ENCODE measurements at regions not wholly inside any gene's neighbourhood (a gene's known extent, or its start where the extent isn't known, plus 50 kb on each side); places are given as distances from the start of the nearest gene placed in this dataset.

DNA sequence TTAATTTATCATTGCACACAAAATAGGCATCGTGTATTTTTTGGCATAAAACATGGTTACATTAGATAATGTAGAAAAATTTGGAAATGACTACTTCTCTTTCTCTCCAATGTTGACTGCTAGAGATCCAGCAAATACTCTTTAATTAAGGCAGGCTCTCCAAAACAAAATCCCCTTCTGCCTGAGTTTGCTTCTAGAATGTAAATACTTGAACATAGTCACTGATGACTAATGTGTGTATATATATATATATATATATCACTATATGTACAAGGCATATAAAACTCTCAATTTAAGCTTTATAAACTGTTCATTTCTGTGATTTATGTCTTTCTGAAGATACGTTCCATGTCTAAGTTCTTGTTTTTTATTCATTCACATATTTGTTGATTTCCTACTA, 67.2 kb upstream of the CAMK2D start:
- no peak overlapping the region for H3K4me3 ChIP-seq (ENCODE audit: extremely low read depth in 1 of 4, insufficient read depth in 2 of 4, low read depth in 3 of 4, low read length in 4 of 4)
- H3K9ac ChIP-seq (replicated peaks in 1 of 4; ENCODE audit: extremely low read depth in 1 of 4, low read depth in 3 of 4, low read length in 3 of 4): no peak overlapping the region
- no peak overlapping the region for H2BK120ac ChIP-seq (replicated peaks; ENCODE audit: low read depth, low read length)
- H3K23me2 ChIP-seq (ENCODE audit: low read depth, low read length): no peaks in the 10 kb centered on the region; the same call in 1 of the 2 replicates
- H2AFZ ChIP-seq (ENCODE audit: low read length): no peak overlapping the region
- no peak overlapping the region for H4K8ac ChIP-seq (ENCODE audit: extremely low read depth, insufficient read depth, low read length)
- DNase-seq (ENCODE audit: low read depth in 1 of 2, low spot score in 2 of 2): no peak
- H2AK5ac ChIP-seq (ENCODE audit: low read depth, low read length): no peak overlapping the region
- no peaks in the 10 kb centered on the region for H3K27me3 ChIP-seq (replicated peaks in 1 of 4; ENCODE audit: control insufficient read depth in 3 of 4, extremely low read depth in 1 of 4, insufficient read depth in 3 of 4, low read length in 3 of 4)
- no peak overlapping the region for H3K27ac ChIP-seq (ENCODE audit: low read depth, low read length)
- no peak overlapping the region for H4K5ac ChIP-seq (ENCODE audit: insufficient read length, low read depth, low read length)
- no peak overlapping the region for H3K4me2 ChIP-seq (ENCODE audit: insufficient read depth in 1 of 2, low read depth in 2 of 2, low read length in 2 of 2)
- H3K79me2 ChIP-seq (ENCODE audit: control insufficient read depth in 1 of 2, insufficient read depth in 2 of 2, low read length in 2 of 2): no peaks in the 10 kb centered on the region
- H2BK15ac ChIP-seq (ENCODE audit: low read length): no peak overlapping the region
- no peaks in the 10 kb centered on the region for H3K79me1 ChIP-seq (ENCODE audit: low read depth, low read length)
- no peak overlapping the region for H3K56ac ChIP-seq (replicated peaks; ENCODE audit: insufficient read length, low read depth, low read length)
- H2BK5ac ChIP-seq (ENCODE audit: low read depth, low read length): no peak overlapping the region
- no peak overlapping the region for H3K18ac ChIP-seq (ENCODE audit: extremely low read depth, low read length)
- H4K91ac ChIP-seq (replicated peaks; ENCODE audit: insufficient read length, low read length): no peak overlapping the region
- H3K4ac ChIP-seq (replicated peaks; ENCODE audit: insufficient read length, low read depth, low read length): no peak overlapping the region
- H3K23ac ChIP-seq (ENCODE audit: insufficient read length): no peak overlapping the region
- no peak overlapping the region for H3K14ac ChIP-seq (ENCODE audit: insufficient read length)
- H3K4me1 ChIP-seq (replicated peaks in 1 of 4; ENCODE audit: control insufficient read depth in 3 of 4, insufficient read depth in 4 of 4, low read length in 3 of 4): no peaks in the 10 kb centered on the region
- no peak overlapping the region for H2BK20ac ChIP-seq (ENCODE audit: low read length)
- no peak for TF ChIP-seq BACH1 (IDR thresholded peaks at IDR 0.05; ENCODE audit: low read length)
- no peak for TF ChIP-seq SP4 (IDR thresholded peaks at IDR 0.05; ENCODE audit: low read length)
- no peak for TF ChIP-seq ZNF274 (IDR thresholded peaks at IDR 0.05; ENCODE audit: borderline replicate concordance, extremely low read depth, low read length)
- no peak for TF ChIP-seq JUND (IDR thresholded peaks at IDR 0.05; ENCODE audit: low read length)
- TF ChIP-seq KDM4A (IDR thresholded peaks at IDR 0.05; ENCODE audit: low read depth, low read length, severe bottlenecking): no peak
- no peak for TF ChIP-seq CEBPB (IDR thresholded peaks at IDR 0.05; ENCODE audit: low read depth, low read length)
- no peak for TF ChIP-seq YY1 (IDR thresholded peaks at IDR 0.05; ENCODE audit: low read depth, low read length)
- TF ChIP-seq RXRA (IDR thresholded peaks at IDR 0.05; ENCODE audit: insufficient read depth, low read depth, low read length): no peak
- TF ChIP-seq TEAD4 (IDR thresholded peaks at IDR 0.05; ENCODE audit: low read depth, low read length): no peak
- no peak for TF ChIP-seq GTF2F1 (IDR thresholded peaks at IDR 0.05; ENCODE audit: borderline replicate concordance, low read depth, low read length)
- TF ChIP-seq CBX8 (IDR thresholded peaks at IDR 0.05; ENCODE audit: borderline replicate concordance, low read depth, low read length): no peak
- FAIRE-seq: no peak
- WGBS, 2 experiments (ENCODE audit: extremely low coverage in 1 of 2, insufficient coverage in 1 of 2, insufficient read length in 1 of 2, insufficient replicate concordance in 2 of 2, low coverage in 1 of 2, low lambda C conversion rate in 2 of 2, missing lambda C conversion rate in 1 of 2): 92% methylated on average over 2 of the region's 2 CpGs; no CpG with 5 or more reads in 1 of the 2 experiments
- POLR2A ChIA-PET (ENCODE audit: partially characterized antibody): no interaction called here
- no peaks in the 10 kb centered on the region for H3K9me3 ChIP-seq (ENCODE audit: insufficient read depth in 2 of 2, low read depth in 1 of 2, low read length in 1 of 2)
- no peak overlapping the region for H2BK12ac ChIP-seq (ENCODE audit: low read depth, low read length)
- CTCF ChIA-PET (ENCODE audit: partially characterized antibody): interaction anchor here (0.9 to 1.4 kb wide), 2 partner anchors 21 to 352 kb away, joined by 3 to 4 read pairs; no protein-coding TSS in a partner anchor
- no peaks in the 10 kb centered on the region for H4K20me1 ChIP-seq (replicated peaks in 1 of 2; ENCODE audit: control insufficient read depth in 1 of 2, insufficient read depth in 2 of 2, low read length in 2 of 2)
- H3K36me3 ChIP-seq (ENCODE audit: control insufficient read depth in 2 of 4, insufficient read depth in 4 of 4, low read length in 3 of 4): no peaks in the 10 kb centered on the region

Data from H1 (cell line).